NCI-H2107 (cell line): ENCODE measurements at regions not wholly inside any gene's neighbourhood (a gene's known extent, or its start where the extent isn't known, plus 50 kb on each side); places are given as distances from the start of the nearest gene placed in this dataset.
"Not testable (repeated sequence)": the region's sequence is repeated elsewhere in the genome, so short reads cannot be mapped to it uniquely, and the experiment has no call there.

Experiments
- DNase-seq: peaks from one replicate; lab custom pipeline; 2025; lab: John Stamatoyannopoulos, UW

DNA sequence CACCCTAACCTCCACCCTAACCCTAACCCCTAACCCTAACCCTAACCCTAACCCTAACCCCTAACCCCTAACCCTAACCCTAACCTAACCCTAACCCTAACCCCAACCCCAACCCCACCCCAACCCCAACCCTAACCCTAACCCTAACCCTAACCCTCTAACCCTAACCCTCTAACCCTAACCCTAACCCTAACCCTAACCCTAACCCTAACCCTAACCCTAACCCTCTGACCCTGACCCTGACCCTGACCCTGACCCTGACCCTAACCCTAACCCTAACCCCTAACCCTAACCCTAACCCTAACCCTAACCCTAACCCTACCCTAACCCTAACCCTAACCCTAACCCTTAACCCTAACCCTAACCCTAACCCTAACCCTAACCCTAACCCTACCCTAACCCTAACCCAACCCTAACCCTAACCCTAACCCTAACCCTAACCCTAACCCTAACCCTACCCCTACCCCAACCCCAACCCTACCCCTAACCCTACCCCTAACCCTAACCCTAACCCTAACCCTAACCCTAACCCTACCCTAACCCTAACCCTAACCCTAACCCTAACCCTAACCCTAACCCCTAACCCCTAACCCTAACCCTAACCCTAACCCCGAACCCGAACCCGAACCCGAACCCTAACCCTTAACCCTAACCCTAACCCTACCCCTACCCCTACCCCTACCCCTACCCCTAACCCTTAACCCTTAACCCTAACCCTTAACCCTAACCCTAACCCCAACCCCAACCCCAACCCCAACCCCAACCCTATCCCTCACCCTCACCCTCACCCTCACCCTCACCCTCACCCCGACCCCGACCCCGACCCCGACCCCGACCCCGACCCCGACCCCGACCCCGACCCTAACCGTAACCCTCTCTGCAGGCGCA lies 186.2 kb upstream of the CHL1 start:
- not testable (repeated sequence) for DNase-seq

DNA sequence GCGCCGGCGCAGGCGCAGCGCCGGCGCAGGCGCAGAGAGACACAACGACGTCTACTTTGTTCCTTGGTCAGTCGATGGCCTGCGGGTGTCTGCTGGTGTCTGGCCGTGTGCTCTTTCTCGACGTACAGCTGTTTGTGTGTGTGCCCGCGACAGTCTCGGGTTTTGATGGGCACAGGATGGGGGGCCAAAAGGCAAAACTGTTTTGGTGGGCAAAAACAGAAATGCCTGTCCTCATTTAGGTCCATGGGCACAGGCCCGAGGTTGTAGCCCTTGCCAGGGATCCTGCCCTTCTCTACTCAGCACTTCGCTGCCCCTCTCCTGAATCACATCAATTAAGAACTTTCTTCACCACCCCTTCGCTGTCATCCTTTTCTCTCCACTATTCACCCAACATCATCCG lies 184.8 kb upstream of the CHL1 start:
- DNase-seq, result no peak

DNA sequence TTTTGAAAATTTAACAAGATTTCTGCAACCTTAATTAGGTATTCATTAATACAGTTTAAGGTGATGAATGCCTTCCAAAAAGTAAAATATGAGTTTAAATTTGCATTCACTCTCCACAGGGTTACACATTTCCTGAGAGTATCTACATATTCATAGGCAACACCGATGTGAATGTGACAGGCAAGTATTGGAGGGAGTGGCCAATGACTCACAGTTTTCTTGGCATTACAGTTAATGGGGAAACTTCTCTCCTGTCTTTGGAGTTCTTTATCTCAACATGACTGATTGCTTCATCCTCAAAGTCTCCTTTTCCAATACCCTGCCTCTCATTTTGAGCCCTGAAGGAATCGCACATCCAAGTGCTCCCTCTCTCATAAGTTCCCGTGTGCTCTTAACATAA lies 181.9 kb upstream of the CHL1 start:
- no peak for DNase-seq

DNA sequence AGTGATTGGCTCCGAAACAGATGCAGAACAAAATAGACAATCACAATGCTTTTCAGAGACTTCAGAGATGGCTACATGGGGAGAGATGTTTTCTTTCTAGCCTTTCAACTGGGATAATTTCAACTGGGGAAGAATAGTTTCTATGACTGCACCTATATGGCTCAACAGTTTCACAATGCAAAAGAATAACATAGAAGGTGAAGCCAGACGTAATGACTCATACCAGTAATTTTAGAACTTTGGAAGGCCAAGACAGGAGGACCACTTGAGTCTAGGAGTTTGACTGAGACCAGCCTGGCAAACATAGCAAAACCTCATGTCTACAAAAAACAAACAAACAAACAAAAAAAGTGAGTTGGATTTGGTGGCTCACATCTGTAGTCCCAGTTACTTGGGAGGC lies 180.2 kb upstream of the CHL1 start:
- DNase-seq, result no peak

DNA sequence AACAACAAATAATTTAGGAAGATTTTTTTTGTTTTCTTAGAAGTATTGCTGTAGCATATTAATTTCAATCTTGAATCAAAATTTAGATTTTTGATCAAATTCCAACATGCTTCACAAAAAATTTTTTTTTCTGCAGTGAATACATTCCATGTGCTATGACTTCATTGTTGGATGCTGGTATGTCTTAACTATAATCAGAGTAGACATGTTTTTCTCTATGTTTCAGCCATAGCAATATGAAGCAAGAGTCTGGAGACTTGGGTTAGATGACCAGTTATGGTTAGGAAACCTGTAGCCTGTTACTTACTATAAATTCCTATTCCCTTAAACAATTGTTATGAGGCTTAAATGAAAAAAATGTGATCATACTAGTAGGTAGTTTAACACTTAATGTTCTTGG lies 176.1 kb upstream of the CHL1 start:
- no peak for DNase-seq

DNA sequence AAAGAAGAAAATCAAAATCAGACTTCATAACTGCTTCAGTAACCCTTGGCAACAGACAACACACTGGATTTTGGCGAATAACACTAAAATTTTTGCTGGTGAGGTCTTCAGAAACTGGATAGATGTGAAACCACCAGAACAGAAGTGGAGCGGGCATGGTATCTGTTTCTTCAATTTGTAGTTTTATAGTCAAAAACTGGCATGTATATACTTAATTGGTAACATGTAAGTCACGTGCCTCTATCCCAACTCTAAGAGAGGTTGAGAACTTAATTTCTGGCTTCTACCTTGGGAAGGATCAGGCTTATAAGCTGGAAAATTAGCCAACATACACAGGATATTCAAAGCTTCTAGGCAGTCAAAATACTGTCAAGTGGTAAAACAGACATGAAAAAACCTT lies 172.6 kb upstream of the CHL1 start:
- DNase-seq, result no peak

DNA sequence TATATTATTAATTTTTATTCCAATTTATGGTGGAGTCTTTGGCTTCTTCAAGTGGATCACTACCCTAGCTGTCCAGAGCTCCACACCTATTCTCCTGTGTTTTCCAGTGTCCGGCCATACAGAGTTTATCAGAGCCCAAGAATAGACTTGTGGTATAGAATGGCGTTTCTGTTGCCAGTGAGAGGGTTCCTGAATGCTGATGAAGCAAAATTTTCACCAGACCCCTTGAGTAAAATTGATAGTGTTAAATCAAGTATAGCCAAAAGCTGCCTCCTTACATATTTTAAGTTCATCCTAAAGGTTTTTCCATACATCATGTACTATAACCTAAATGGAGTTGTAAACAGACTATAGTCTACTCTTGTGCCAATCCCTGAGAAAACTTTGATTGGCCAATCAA lies 171.5 kb upstream of the CHL1 start:
- no peak for DNase-seq

DNA sequence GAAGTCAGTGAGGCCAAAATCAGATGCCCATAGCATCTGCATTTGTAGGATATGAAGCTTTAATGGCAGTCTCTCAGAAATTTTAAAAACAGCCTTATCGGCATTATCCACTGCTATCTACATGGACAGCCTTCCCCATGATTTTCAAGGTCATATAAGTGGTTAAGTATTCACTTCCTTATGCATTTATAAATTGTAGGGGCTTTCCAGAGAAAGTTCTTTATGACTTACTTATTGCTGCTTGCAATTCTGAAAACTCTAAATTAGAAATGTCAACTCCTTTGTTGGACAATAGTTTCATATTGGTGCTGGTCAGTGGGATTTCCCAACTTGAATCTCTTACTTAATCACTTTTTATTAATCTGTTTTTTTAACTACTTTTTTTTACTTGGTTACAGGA lies 160.6 kb upstream of the CHL1 start:
- not testable (repeated sequence) for DNase-seq

DNA sequence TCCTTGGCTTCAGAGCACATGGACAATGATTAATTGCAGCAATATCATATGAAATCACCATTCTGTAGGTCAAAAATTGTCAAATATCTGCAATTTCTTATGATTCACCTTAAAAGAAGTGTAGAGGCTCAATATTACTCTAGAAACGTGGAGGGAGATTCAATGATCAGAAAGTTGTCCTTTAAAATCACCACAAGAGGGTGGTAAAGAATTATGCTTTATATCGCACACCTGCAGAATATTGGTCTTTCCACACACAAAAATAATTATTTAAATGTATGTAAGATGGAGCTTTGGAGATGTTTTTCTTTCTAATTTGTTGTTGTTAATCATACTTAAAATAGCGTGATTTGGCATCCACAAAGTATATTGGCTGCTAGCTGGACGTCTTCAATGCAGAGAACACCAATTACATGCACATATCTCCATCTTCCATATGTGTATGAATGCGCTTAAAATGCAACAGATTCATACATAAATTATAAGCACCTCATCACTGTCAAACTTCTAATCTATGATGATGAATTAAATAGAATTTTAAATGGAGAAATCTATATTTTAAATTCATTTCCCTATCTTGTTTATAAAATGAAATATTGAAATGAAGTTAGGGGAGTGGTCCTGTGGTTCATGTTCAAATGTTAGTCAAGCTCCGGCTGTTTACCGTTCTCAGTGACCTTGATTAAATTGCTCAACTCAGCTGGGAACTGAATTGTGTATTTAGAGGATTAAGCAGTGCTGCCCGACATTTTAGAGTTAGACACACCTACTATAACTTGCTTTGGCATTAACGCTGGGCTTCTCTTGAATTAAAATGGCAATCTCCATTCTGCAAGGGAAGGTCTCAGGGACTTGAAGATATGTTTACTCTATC lies 153.5 kb upstream of the CHL1 start:
- DNase-seq, result not testable (repeated sequence)

DNA sequence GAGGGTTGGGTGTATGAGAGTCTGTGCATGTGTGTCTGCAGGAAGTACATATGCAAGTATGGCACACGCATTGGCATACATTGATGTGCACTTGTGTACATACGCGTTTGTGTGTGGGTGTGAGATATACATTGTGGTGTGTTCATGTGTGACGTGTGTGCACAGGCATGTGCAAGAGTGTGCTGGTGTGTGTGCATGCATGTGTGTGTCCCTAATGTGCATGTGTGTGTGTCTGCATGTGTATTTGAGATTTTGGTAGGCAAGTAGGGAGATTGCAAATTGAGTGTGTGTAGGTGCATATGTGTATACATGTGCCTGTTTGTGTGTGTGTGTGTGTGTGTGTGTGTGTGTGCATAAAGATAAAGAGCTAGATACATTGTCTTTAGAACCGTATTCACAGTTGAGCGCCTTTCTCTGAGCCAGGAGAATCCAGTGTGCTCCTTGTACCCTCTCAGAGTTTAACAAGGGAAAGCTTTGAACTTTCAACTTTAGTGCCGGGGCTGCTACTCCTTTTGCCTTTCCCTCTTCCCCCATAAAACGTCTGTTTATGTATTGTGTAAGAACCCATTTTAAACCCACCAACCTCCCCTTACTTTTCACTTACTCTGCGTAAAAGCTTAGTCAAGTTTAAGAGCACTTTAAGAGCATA lies 152.4 kb upstream of the CHL1 start:
- no peak for DNase-seq

DNA sequence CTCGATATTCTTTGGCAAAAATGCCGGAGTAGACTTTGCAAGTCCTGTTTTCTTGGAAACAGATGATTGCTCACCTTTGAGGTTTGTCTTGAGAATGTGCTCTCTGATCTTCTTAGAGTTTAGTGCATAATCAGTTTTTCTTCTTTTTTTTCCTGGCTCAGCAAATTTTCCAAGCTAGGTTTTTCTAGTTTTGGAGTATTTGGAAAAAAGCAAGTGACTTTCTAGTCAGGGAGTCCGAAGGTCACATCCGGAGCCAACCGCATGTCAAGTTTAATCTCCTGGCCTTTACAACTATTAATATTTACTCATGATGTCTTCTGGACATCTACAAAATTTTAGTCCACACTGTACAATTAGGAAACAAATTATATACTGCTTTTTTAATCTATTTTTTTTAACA lies 151.6 kb upstream of the CHL1 start:
- not testable (repeated sequence) for DNase-seq

DNA sequence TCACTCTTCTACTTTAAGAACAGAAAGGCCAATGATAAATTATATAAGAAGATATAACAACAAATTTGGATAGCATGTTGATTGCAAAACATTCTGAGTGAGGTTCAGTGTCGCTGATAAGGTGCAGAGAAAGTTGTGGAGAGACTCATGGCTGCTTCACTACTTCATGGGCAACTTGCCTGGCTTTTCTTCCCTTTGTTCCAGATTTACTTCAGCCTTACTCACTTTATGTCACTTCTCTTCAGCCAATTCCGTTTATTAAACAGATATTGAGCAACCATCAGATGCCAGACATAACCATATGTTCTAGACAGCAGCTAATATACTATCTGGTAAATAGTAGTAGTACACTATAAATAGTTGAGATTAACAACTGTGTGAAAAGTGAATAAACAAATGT lies 150.0 kb upstream of the CHL1 start:
- DNase-seq, result no peak

DNA sequence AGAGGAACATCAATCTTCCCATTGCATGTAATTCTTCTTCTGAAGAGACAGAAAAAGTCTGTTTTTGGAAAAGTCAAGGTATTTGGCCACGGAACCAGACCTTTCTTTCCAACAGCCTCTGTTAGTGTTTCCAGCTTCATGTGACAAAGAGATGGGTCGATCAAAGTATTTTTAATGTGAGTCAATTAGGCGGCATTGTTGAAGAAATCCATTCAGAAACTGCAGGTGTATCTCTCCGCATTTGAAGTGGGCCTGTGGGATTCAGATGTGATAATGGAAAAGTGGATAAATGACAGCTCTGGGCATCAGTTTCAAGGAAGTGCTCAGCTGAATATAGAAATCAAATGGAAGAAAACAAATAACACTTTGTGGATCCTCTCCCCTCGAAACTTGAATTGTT lies 143.1 kb upstream of the CHL1 start:
- peak; percentile 30 for DNase-seq

DNA sequence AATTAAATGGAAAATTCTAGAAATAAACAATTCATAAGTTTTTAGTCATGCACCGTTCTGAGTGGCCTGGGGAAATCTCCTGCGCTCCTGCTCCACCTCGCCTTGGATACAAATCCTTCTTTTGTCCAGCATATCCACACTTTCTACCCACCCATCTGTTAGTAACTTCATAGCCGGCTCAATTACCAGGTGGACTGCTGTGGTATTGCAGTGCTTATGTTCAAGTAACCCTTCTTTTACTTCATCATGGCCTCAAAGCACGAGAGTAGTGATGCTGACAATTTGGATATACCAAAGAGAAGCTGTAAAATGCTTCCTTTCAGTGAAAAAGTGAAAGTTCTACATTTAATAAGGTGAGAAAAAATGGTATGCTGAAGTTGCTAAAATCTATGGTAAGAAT lies 142.3 kb upstream of the CHL1 start:
- DNase-seq, result no peak

DNA sequence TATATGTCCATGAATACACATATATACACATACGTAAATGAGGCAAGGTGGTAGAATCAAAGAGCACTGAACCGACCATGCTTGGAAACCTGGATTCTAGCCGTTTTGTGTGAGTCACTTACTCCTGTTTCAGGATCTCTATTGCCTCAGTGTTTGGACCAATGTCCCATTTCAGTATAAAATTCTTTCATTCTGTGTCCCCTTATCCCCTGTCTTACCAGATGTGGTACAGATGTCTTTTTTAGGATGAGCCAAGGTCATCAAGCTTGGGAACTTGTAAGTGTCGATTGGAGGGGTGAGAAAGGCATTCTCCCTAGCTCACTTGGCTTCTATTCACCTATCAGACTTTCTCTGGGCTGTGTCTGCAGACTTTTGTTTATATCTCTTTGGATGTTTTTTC lies 139.9 kb upstream of the CHL1 start:
- no peak for DNase-seq

DNA sequence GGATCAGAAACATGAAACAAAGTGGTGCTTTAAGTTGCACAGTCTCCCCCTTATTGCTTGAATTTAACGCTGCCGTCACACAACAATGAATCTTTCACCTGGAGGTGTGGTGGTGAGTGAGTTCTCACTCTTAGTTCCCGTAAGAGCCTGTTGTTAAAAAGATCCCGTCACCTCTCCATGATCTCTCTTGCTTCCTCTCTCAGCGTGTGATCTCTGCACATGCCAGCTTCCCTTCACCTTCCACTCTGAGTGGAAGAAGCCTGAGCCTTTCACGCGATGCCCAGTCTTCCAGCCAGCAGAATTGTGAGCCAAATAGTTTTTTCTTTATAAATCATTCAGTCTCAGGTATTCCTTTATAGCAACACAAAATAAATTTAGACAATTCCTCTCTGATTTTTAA lies 136.7 kb upstream of the CHL1 start:
- no peak for DNase-seq

DNA sequence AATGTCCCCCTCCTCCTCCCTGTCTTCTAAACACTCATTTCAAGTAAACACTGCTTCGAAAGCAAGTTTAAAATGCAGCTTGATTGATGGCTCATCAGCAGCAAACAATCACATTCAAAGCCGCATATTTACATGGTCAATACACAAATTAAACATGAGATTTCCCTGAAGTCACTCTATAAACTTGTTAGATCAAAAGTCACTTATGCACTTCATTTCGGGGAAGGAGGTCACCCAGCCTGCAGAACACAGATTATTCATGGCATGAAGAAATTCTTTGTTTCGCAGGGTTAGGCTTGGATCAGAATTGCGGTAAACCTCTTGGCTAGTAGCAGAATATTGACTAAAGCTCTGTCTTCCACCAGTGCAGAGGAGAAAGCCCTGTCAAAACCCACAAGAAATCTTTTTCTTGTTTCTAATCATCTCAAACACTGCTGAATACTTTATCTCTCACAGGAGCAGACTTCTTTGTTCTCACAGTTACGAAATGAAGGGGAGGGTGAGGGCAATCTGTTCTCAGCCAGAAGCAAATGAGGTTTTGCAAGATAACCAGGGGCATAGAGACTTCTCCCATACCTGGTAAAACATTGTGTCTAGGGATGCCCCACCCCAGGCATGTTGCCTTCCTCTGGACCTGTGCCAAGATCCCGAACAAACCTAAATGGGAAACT lies 133.3 kb upstream of the CHL1 start:
- DNase-seq, result no peak

DNA sequence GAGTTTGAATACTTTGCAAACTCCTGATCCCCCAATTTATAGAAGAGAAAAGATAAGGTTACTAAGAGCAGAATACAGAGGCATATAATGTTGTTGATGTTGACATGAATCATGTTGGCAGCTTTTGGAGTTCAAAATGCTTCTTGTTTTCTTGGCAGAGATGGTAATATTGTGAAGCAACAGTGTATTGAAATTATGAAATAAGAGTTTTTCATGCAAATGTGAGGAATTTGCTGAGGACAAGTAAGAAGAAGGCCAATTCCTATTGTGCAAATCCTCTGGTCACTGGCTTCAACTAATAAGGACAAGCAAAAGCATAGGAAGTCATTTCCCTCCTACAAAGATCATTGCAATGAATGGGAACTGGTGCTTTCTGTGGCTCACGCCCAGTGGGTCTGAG lies 126.9 kb upstream of the CHL1 start:
- no peak for DNase-seq

DNA sequence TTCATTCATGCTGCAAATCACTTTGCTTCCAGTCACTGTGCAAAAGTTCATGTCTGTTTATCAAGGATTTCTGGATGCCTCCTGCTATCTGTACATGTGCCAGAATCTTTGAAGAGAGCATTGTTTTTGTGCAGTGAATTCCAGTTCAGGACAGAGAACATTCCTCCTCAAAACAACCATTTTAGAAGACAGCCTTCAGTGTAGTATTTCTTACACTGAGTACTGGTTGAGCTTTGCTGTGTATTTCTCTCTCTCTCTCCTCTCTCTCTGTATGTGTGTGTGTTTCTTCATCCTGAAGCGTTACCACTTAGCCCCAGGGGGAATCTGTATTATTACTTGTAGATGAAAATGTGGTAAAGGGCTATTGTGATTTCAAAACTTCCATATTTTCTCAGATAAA lies 123.8 kb upstream of the CHL1 start:
- no peak for DNase-seq

DNA sequence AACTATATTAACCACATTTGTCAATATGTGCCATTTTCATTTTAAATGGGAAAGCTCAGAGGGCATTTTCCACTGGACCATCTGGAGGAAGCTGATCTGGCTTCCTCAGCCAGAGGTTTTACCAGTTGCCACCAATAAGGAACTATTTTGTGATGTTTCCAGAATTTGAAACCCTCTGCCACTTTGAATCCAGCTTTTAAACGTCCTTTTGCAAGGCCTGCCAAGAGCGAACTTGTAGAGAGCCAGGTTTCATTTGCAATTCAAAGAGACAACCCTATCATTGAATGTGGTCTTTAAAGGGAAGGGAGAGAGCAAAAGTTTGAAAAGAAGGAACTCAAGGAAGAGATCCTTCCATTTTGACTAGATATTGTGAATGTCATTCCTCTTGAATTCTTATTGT lies 123.3 kb upstream of the CHL1 start:
- no peak for DNase-seq

DNA sequence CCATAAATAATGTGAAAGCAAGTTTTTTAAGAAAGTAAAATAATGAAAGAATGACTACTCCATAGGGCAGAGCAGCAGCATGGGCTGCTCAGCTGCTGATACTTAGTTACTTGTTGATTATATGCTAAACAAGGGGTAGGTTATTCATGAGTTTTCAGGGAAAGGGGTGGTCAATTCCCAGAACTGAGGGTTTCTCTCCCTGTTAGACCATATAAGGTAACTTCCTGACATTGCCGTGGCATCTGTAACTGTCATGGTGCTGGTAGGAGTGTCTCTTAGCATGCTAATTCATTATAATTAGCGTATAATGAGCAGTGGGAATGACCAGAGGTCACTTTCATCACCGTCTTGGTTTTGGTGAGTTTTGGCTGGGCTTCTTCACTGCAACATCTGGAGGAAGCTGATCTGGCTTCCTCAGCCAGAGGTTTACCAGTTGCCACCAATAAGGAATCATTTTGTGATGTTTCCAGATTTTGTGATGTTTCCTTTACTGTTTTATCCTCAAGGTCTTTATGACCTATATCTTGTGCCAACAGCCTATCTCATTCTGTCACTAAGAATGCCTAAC lies 121.8 kb upstream of the CHL1 start:
- no peak for DNase-seq

DNA sequence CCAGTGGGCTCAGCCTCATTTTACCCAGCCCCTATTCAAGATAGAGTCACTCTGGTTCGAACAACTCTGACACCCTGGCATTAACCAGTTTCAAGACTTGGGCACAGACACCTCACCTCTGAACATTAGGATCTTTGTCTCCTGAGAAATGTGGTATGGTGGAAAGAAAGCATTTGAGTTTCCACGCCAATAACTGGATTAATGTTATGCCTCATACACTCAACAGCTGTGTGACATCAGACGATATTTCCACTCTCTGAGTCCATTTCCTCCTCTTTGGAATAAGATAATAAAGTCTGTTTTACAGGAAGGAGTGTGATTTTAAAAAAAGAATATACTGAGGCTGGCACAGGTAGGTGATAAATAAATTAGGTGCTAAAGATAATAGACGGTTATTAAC lies 121.3 kb upstream of the CHL1 start:
- no peak for DNase-seq
